Midbrain (tissue), 1 donor: ENCODE measurements at regions not wholly inside any gene's neighbourhood (a gene's known extent, or its start where the extent isn't known, plus 50 kb on each side); places are given as distances from the start of the nearest gene placed in this dataset.

Source experiments
- DNase-seq: peaks from one replicate; lab custom pipeline; 2025; lab: John Stamatoyannopoulos, UW

DNA sequence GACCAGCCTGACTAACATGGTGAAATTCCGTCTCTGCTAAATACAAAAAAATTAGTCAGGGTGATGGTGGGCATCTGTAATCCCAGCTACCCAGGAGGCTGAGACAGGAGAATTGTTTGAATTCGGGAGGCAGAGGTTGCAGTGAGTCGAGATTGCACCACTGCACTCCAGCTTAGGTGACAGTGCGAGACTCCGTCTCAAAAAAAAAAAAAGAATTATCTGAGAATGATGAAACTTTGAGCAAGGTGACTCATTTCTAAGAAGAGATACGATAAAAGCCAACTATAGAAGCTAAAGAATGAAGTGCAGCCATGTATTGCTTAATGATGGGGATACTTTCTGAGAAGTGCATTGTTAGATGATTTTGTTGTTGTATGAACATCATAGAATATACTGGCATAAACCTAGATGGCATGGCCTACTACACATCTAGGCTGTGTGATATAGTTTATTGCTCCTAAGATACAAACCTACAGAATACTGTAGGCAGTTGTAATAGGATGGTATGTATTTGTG, 64.7 kb downstream of the SNRPE start:
- DNase-seq, result no peak

DNA sequence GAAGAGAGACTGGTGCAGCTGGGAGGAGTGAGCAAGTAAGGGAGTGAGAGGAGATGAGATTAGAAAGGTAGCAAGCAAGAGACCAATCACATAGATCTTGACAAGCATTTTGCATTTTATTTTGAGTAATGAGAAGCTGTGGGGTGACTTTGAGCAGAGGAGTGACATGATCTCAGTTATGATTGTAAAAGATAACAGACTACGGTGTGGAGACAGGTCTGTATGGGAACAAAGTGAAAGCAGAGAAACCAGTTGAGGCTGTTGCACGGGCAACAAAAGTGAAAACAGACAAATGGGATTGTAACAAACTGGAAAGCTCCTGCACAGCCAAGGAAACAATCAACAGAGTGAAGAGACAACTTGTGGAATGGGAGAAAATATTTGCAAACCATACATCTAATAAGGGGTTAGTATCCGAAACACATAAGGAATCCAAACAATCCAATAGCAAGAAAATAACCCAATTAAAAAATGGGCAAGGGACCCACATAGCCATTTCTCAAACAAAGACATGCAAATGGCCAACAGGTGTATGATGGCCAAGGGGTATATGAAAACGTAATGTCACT, 68.4 kb downstream of the SNRPE start:
- DNase-seq, result no peak

DNA sequence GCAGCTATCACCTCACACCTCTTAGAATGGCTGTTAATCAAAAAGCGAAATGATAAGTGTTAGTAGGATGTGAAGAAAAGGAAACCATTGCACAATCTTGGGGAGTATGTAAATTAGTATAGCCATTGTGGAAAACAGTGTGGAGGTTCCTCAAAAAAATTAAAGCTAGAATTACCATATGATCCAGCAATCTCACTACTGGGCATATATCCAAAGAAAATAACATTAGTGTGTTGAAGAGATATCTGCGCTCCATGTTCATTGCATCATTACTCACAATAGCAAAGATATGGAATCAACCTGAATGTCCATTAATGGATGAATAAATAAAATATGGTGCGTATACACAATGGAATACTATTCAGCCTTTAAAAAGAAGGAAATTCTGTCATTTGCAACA, 68.9 kb downstream of the SNRPE start:
- DNase-seq, result no peak

- DNase-seq, result no peak
Measured at GRCh38 chr1:203931953-203932352, 70.6 kb downstream of the SNRPE start.

- DNase-seq, result no peak
Measured at GRCh38 chr1:203932556-203932955, 71.2 kb downstream of the SNRPE start.

DNA sequence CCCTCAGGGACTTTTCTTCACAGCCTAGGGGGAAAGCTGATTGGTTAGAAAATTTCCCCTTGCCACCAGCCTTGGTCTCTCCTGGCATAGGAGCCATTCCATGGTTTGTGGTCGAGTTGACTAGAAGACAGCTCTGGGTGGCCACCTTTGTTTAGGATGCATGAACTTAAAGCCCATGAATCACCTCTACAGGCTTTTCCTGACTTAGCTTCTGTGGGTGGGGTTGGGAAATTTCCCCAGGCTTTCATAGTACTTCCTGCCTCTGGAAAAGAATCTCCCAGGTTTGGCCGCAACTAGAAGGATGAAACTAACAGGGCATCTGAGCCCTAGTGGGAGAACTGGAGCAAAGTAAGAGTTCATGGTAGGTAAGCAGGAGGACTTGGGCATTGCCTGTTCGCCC, 72.6 kb downstream of the SNRPE start:
- no peak for DNase-seq

DNA sequence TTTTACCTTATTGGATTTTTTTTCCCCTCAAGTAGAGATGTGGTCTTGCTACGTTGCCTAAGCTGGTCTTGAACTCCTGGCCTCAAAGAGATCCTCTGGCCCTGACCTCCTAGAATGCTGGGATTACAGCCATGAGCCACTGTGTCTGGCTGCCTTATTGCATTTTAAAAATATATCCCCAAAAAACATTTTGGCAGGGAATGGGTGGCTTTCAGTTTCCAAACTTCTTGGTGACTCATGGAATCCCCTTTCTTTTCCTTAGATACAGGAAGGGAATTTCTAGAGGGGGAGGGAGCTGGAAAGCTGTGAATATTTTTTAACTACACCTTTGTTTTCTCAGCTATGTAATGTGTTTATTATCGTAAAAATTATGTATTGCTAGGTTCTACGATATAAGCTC, 73.3 kb downstream of the SNRPE start:
- no peak for DNase-seq

DNA sequence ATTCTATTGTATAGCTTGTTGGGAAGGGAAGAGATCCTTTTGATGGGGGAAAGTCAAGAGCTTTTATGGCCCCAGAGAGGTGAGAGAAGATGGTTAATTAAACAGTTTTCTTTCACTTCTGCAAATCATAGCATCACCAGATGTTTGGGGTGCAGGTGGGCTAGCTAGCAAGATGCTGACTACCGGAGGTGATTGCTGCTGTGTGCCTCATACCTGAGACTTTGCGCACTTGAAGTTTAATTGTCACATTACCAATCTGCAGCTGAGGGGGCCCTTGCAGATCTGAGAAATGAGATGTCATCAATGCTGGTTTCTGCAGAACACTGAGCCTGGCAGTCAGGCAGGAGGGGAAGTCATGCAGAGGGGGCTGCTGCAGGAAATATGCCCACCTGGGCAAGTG, 73.9 kb downstream of the SNRPE start:
- no peak for DNase-seq

- no peak for DNase-seq
Measured at GRCh38 chr1:203937678-203938330, 76.4 kb downstream of the SNRPE start.

DNA sequence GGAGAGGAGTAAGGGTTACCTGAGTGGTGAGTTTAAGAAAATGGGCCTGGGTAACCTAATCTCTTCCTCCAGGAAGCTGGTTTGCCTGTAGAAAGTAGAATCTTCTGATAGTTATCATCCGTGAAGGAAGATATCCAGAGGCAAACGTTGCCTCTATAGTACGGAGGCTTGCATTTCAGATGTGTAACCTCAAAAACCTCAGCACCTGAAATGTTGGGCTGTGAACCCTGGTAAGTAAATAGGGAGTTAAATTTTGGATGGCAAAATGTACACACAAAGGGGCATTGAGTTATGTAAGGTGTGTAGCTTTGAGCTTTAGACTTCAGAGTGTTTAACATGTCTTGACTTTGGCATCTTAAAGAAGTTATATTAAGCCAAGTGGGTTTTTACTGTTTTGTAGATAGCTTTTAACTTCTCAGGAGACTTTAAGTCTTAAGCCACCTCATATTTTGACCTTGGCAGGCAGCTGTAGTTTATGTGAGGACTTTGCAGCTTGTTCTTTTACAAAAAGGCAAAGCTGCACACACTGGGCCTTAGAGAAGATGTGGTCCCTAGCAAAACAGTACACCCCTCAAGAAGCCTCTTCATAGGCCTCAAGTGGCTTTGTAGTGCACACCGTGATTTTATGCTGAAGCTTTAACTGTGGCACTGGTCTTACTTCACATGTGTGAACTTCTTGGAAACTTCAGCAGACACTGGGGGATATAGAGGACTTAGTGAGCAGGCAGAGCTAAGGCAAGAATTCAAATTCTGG, 83.4 kb downstream of the SNRPE start:
- DNase-seq, result no peak

DNA sequence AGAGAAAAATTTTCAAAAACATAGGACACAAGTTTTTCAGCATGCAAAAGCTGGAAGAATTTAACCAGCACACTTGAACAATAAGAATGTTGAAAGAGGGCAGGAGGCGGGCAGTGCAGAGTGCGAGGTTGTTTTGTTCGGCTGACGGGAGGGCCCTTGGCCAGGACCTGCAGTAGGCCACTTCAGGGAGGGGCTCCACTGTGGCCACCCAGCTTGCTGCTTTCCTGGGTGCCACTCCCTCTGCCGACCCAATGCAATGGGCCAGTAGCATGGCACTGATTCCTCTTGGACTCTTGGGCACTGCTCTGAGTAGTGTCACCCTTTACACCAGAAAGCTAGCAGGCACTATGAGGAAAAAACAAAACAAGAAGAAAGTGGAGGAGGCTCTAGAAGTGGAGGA, 92.9 kb downstream of the SNRPE start:
- no peak for DNase-seq

GRCh38 chr1:203954788-203955552, 93.6 kb downstream of the SNRPE start:
- no peak for DNase-seq

DNA sequence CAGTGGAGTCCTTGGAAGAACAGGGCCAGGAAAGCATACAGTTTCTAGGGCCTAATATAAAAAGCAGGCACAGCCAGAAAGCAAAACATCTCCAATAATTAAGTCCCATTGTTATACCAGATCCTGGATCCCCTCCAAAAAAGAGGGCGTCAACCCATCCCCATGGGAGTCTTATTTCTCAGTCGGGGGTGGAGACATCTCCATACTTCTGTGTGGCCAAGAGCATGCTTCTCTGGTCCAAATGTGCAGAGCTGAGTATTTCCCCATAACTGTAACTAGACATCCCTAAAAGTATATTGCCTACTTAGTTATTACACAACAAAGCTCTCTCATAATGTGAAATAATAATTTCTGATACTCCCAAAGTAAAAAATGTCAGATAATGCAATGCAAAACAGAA, 104.2 kb upstream of the SOX13 start:
- DNase-seq, result no peak

GRCh38 chr1:203969846-203970245, 103.1 kb upstream of the SOX13 start:
- no peak for DNase-seq

DNA sequence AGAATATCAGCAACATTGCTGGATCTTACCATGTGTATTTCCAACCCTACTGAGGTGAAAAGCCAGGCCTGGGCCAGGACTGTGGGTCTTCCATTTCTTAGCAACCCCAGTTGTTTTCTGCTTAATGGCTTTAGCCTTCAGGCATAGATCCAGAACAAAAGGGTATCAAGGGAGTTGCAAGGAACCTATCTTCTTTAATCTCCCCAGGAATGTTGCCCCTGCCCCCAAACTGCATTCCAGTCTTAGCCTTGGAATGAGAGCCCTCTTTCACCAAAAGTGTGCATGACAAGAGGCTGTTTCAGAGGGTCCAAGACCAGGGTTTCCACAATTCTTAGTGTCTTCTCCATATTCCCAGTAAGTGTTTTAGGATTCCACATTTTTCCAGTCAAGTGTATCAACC, 87.9 kb upstream of the SOX13 start:
- no peak for DNase-seq

GRCh38 chr1:203985676-203986075, 87.2 kb upstream of the SOX13 start:
- DNase-seq, result no peak

- DNase-seq, result no peak
Measured at GRCh38 chr1:203986887-203987461, 85.9 kb upstream of the SOX13 start.

- DNase-seq, result no peak
Measured at GRCh38 chr1:203990118-203990517, 82.8 kb upstream of the SOX13 start.

GRCh38 chr1:203992440-203992839, 80.5 kb upstream of the SOX13 start:
- DNase-seq, result no peak

DNA sequence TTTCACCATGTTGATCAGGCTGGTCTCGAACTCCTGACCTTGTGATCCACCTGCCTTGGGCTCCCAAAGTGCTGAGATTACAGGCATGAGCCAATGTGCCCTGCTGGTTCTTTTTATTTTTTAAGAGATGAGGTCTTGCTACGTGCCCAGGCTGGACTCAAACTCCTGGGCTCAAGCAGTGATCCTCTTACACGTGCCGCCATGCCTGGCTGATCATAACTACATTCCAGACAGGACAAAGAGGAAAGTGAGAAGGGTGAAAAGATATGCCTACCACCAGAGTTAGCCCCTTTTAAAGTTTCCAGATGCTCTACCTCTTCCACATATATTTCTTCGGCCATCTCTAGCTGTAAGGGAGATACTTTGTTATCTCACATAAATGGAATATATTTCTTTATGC, 79.7 kb upstream of the SOX13 start:
- no peak for DNase-seq

DNA sequence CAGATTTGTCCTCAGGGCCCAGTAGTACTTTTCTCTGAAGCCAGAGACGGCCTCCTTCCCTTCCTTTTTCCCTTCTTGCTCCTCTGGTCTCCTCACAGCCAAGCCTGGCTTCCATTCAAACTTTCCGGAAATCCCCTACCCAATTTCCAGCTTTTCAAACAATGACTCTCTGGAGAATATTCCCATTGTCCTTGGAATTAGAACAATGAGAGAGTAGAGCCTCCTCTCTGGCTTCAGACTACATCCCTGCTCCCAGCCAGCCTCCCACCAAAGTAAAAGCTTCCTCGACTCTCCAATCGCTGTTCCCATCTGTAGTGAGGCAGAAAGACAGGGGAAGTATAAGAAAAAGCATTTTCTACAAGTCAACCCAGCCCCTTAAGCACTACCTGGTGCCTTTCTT, 77.7 kb upstream of the SOX13 start:
- DNase-seq, result no peak

DNA sequence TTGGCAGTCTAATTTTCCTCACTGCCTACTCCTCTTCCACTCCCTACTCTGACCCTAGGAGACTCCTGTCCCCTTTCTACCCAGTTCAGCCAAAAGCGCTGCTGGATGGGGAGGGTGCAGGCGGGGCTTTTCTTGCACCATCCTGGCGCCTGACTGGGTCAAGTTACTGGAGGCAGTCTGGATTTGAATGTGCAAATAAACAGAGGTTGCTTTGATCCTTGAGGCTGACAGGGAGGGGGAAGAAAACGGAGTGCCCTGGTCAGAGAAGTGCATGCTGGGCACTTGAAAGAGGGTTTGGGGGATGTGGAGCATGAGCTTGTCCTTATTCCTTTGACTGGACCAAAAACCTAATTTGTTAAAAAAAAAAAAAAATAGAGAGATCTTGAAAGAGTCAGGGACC, 76.8 kb upstream of the SOX13 start:
- DNase-seq, result peak; percentile 53
